Ishikawa (cell line): ENCODE measurements at regions not wholly inside any gene's neighbourhood (a gene's known extent, or its start where the extent isn't known, plus 50 kb on each side); places are given as distances from the start of the nearest gene placed in this dataset.

Experiments
- CEBPB ChIP-seq: IDR thresholded peaks from 2 replicates; pipeline ENCODE4 v1.6.1; 2012
- CREB1 ChIP-seq: IDR thresholded peaks from 2 replicates; pipeline ENCODE4 v1.6.1; 2012; ENCODE audit warnings: low read depth
- EGR1 ChIP-seq: IDR thresholded peaks from 2 replicates; pipeline ENCODE4 v1.6.1; 2012
- EP300 ChIP-seq: IDR thresholded peaks from 2 replicates; pipeline ENCODE4 v1.6.1; 2012; ENCODE audit warnings: borderline replicate concordance
- FOXM1 ChIP-seq: IDR thresholded peaks from 2 replicates; pipeline ENCODE4 v1.6.1; 2012; ENCODE audit warnings: low read depth, borderline replicate concordance
- NFIC ChIP-seq: IDR thresholded peaks from 2 replicates; pipeline ENCODE4 v1.6.1; 2012
- RAD21 ChIP-seq: IDR thresholded peaks from 2 replicates; pipeline ENCODE4 v1.6.1; 2012; ENCODE audit warnings: low read depth
- TAF1 ChIP-seq: IDR thresholded peaks from 2 replicates; pipeline ENCODE4 v1.6.1; 2012; ENCODE audit warnings: low read depth, mild to moderate bottlenecking
- TCF12 ChIP-seq: IDR thresholded peaks from 2 replicates; pipeline ENCODE4 v1.6.1; 2012; ENCODE audit warnings: low read depth
- TEAD4 ChIP-seq: IDR thresholded peaks from 2 replicates; pipeline ENCODE4 v1.6.1; 2012
- YY1 ChIP-seq: IDR thresholded peaks from 2 replicates; pipeline ENCODE4 v1.6.1; 2012; ENCODE audit warnings: low read depth
- ZBTB7A ChIP-seq: IDR thresholded peaks from 2 replicates; pipeline ENCODE4 v1.6.1; 2012; ENCODE audit warnings: low read depth
- TF ChIP-seq, protein P1 (sequence below): IDR thresholded peaks from 2 replicates; pipeline ENCODE4 v1.6.1; 2012; ENCODE audit warnings: low read depth, mild to moderate bottlenecking
- TF ChIP-seq, protein P2 (sequence below): IDR thresholded peaks from 2 replicates; pipeline ENCODE4 v1.6.1; 2012
- TF ChIP-seq, protein P3 (sequence below): IDR thresholded peaks from 2 replicates; pipeline ENCODE4 v1.6.1; 2012

DNA sequence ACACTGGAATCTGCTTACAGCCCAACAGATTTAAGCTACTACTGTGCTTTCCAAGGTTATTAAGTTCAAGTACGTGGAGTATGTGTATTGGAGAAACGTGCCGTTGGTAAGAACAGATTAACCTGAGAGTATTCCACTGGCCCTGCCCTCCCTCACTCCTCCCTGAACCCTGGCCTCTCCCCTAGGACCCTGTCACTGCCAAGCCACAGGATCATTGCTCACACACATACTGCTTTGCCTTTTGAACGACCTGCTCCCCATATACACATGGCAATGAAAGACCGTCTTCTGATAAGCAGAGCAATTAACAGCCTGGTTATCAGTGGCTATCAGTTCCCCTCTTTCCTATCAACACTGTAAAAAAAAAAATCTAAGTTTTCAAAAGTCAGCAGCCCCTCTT lies 458.9 kb upstream of the DYNLRB2 start:
- TF ChIP-seq EGR1 (no peak), YY1 (no peak), EP300 (no peak), TAF1 (no peak), CEBPB (no peak)
- TF ChIP-seq, protein P1, sequence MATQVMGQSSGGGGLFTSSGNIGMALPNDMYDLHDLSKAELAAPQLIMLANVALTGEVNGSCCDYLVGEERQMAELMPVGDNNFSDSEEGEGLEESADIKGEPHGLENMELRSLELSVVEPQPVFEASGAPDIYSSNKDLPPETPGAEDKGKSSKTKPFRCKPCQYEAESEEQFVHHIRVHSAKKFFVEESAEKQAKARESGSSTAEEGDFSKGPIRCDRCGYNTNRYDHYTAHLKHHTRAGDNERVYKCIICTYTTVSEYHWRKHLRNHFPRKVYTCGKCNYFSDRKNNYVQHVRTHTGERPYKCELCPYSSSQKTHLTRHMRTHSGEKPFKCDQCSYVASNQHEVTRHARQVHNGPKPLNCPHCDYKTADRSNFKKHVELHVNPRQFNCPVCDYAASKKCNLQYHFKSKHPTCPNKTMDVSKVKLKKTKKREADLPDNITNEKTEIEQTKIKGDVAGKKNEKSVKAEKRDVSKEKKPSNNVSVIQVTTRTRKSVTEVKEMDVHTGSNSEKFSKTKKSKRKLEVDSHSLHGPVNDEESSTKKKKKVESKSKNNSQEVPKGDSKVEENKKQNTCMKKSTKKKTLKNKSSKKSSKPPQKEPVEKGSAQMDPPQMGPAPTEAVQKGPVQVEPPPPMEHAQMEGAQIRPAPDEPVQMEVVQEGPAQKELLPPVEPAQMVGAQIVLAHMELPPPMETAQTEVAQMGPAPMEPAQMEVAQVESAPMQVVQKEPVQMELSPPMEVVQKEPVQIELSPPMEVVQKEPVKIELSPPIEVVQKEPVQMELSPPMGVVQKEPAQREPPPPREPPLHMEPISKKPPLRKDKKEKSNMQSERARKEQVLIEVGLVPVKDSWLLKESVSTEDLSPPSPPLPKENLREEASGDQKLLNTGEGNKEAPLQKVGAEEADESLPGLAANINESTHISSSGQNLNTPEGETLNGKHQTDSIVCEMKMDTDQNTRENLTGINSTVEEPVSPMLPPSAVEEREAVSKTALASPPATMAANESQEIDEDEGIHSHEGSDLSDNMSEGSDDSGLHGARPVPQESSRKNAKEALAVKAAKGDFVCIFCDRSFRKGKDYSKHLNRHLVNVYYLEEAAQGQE: no peak
- TF ChIP-seq, protein P2, sequence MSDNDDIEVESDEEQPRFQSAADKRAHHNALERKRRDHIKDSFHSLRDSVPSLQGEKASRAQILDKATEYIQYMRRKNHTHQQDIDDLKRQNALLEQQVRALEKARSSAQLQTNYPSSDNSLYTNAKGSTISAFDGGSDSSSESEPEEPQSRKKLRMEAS: no peak

DNA sequence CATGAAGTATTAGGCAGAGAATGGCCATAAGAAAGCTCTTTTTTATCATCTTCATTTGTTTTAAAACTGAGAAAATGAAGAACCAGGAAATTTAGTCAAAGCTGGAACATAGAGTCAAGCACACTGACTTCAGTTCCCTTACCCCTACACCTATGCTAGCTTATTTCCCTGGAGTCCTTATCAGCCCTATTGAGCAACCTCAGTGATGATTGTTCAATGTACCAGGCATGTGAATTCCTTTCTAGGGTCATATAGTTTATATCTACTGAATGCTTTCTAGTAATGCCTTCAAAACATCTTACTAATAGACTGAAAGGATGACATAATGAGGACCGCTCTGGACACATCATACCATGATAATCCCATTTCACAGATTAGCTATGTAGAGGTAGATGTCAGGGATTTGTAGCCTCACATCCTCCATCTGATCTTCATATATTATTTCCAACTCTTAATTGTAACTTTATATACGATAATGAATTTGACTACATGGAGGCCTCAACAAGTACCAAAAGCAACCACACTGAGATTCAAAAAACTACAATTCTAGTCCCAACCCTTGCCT lies 460.4 kb upstream of the DYNLRB2 start:
- TF ChIP-seq, protein P1: no peak
- no peak for TF ChIP-seq TAF1
- no peak for TF ChIP-seq FOXM1
- TF ChIP-seq, protein P3, sequence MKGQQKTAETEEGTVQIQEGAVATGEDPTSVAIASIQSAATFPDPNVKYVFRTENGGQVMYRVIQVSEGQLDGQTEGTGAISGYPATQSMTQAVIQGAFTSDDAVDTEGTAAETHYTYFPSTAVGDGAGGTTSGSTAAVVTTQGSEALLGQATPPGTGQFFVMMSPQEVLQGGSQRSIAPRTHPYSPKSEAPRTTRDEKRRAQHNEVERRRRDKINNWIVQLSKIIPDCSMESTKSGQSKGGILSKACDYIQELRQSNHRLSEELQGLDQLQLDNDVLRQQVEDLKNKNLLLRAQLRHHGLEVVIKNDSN: no peak

- TF ChIP-seq NFIC: no peak
- TF ChIP-seq, protein P1: no peak
- TF ChIP-seq, protein P3: no peak
- no peak for TF ChIP-seq TCF12
- TF ChIP-seq TEAD4: no peak
- TF ChIP-seq, protein P2: no peak
- no peak for TF ChIP-seq ZBTB7A
- TF ChIP-seq TAF1: no peak
- no peak for TF ChIP-seq RAD21
- no peak for TF ChIP-seq EP300
- no peak for TF ChIP-seq CREB1
- no peak for TF ChIP-seq YY1
- no peak for TF ChIP-seq CEBPB
These were observed 461.7 kb upstream of the DYNLRB2 start for GRCh38 chr16:80079072-80079471.

- TF ChIP-seq ZBTB7A: no peak
- no peak for TF ChIP-seq TCF12
- TF ChIP-seq CREB1: no peak
- no peak for TF ChIP-seq EP300
- no peak for TF ChIP-seq RAD21
- TF ChIP-seq, protein P3: no peak
- TF ChIP-seq FOXM1: no peak
- TF ChIP-seq, protein P1: no peak
- no peak for TF ChIP-seq EGR1
- TF ChIP-seq TEAD4: no peak
- no peak for TF ChIP-seq YY1
- TF ChIP-seq NFIC: no peak
- TF ChIP-seq TAF1: no peak
- TF ChIP-seq, protein P2: no peak
These were observed 463.1 kb upstream of the DYNLRB2 start for GRCh38 chr16:80077696-80078095.
